Transverse colon (tissue), 4 donors: ENCODE measurements at regions not wholly inside any gene's neighbourhood (a gene's known extent, or its start where the extent isn't known, plus 50 kb on each side); places are given as distances from the start of the nearest gene placed in this dataset.
A peak's percentile ranks its signal among the peaks of the same experiment; 100 is the strongest.

Source experiments
- DNase-seq: peaks from one replicate; pipeline ENCODE4 v3.0.0-alpha.2; 2019
- H3K27ac ChIP-seq, 4 donors: fragments of 200-600 bp; sonication (generic); 2 replicates each; pipeline ENCODE4 v1.5.1; 2016 to 2018; ENCODE audit warnings: inconsistent platforms in 4 of 4
- H3K27me3 ChIP-seq: fragments of 200-600 bp; sonication (generic); 2 replicates; pipeline ENCODE4 v1.5.1; 2017; ENCODE audit warnings: inconsistent platforms
- H3K36me3 ChIP-seq, 4 donors: fragments of 200-600 bp; sonication (generic); 2 replicates each; pipeline ENCODE4 v1.5.1; 2017 to 2019; ENCODE audit warnings: inconsistent platforms in 4 of 4
- H3K4me1 ChIP-seq, 4 donors: fragments of 200-600 bp; sonication (generic); 2 replicates each; pipeline ENCODE4 v1.5.1; 2017 to 2020; ENCODE audit warnings: inconsistent platforms in 4 of 4
- H3K4me3 ChIP-seq, 4 donors: fragments of 200-600 bp; sonication (generic); 1 replicate in 1 of 4; 2 replicates in 3 of 4; pipeline versions ENCODE4 v1.5.1 to v1.6.1; 2017 to 2019; ENCODE audit warnings: inconsistent platforms in 4 of 4
- H3K9me3 ChIP-seq, 2 donors: fragments of 200-600 bp; sonication (generic); 2 replicates each; pipeline ENCODE4 v1.5.1; 2017 to 2019; ENCODE audit warnings: inconsistent platforms in 2 of 2
- EP300 ChIP-seq: sonication (generic); formaldehyde crosslinking; IDR thresholded peaks from one replicate; pipeline ENCODE4 v1.6.1; 2017; ENCODE audit warnings: antibody characterized with exemption, low read depth
- POLR2A ChIP-seq: fragments of 450-650 bp; IDR thresholded peaks from one replicate; pipeline ENCODE4 v1.6.1; 2016; ENCODE audit warnings: antibody characterized with exemption, mild to moderate bottlenecking, moderate library complexity
- POLR2AphosphoS5 ChIP-seq, 3 donors: sonication (generic); formaldehyde crosslinking; IDR thresholded peaks; one replicate each; pipeline ENCODE4 v1.6.1; 2016; ENCODE audit warnings: antibody characterized with exemption in 3 of 3
- WGBS, 2 donors: methylation state at CpG; one replicate each; pipeline ENCODE4 v1.1.5; 2018; ENCODE audit warnings: low coverage in 1 of 2; 5-methylcytosine and 5-hydroxymethylcytosine counted together
- in situ Hi-C, 4 donors: fragments of 200-750 bp; cut with MboI; loops; one replicate each; pipeline versions ENCODE4 v1.15.0 to v1.15.1; 2017; ENCODE audit warnings: low sequenced_read_pairs in 3 of 4, low pct_ligation_motif_present in 1 of 4, low pct_unique_long_range_greater_than_20kb in 1 of 4
- intact Hi-C: fragments of 100-400 bp; cut with DNase I; formaldehyde crosslinking; loops from one replicate; pipeline ENCODE4 v1.15.1; 2023; ENCODE audit warnings: low total_unique reads
- TF ChIP-seq, protein P1 (sequence below), 5 experiments: fragments of 200-600 bp in 3 of 5; fragments of 450-650 bp in 2 of 5; sonication (generic) in 3 of 5; IDR thresholded peaks; 1 replicate in 2 of 5; 2 replicates in 3 of 5; pipeline ENCODE4 v1.5.1; 2016 to 2017; ENCODE audit warnings: antibody characterized with exemption in 5 of 5, inconsistent platforms in 3 of 5, mild to moderate bottlenecking in 2 of 5, moderate library complexity in 1 of 5

DNA sequence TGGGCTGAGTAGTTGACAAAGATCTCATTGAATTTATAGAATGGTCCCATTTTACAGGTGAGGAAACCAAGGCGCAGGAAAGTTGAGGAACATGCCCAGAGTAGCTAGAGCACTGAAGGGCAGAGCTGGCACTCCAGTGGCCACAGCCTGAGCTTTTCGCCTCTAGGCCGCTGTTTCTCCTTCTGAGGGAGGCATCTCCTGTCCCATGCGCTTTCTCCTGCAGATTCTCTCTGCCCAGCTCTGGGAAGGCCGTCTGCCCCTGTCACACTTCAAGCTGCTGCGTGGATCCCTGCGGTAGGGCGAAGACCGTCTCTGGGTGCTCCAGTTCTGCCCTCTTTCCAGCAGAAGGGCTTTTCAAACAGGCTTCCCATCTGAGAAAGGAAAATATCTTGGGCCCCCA is 159.9 kb downstream of the ACTL8 start:
- H3K4me3 ChIP-seq, result no peak overlapping the region
- in situ Hi-C loops, result loop anchor here in 1 of 4 donors (25.0 kb wide), 1 partner anchor 672 kb away; no protein-coding TSS in a partner anchor
- no peak overlapping the region for H3K27ac ChIP-seq
- DNase-seq, result no peak
- no peaks in the 10 kb centered on the region for H3K4me1 ChIP-seq
- H3K27me3 ChIP-seq, result peaks cover 81% of the 10 kb centered on the region
- no peaks in the 10 kb centered on the region for H3K36me3 ChIP-seq
- intact Hi-C loops, result no loop called here
- 76 to 81% methylated on average over 3 to 9 of the region's 9 CpGs for WGBS, 2 donors
- no peaks in the 10 kb centered on the region for H3K9me3 ChIP-seq
- TF ChIP-seq, protein P1, sequence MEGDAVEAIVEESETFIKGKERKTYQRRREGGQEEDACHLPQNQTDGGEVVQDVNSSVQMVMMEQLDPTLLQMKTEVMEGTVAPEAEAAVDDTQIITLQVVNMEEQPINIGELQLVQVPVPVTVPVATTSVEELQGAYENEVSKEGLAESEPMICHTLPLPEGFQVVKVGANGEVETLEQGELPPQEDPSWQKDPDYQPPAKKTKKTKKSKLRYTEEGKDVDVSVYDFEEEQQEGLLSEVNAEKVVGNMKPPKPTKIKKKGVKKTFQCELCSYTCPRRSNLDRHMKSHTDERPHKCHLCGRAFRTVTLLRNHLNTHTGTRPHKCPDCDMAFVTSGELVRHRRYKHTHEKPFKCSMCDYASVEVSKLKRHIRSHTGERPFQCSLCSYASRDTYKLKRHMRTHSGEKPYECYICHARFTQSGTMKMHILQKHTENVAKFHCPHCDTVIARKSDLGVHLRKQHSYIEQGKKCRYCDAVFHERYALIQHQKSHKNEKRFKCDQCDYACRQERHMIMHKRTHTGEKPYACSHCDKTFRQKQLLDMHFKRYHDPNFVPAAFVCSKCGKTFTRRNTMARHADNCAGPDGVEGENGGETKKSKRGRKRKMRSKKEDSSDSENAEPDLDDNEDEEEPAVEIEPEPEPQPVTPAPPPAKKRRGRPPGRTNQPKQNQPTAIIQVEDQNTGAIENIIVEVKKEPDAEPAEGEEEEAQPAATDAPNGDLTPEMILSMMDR (IDR thresholded peaks at IDR 0.05), result no peak
- TF ChIP-seq POLR2AphosphoS5 (IDR thresholded peaks at IDR 0.05) (no peak), POLR2A (no peak), EP300 (no peak)

DNA sequence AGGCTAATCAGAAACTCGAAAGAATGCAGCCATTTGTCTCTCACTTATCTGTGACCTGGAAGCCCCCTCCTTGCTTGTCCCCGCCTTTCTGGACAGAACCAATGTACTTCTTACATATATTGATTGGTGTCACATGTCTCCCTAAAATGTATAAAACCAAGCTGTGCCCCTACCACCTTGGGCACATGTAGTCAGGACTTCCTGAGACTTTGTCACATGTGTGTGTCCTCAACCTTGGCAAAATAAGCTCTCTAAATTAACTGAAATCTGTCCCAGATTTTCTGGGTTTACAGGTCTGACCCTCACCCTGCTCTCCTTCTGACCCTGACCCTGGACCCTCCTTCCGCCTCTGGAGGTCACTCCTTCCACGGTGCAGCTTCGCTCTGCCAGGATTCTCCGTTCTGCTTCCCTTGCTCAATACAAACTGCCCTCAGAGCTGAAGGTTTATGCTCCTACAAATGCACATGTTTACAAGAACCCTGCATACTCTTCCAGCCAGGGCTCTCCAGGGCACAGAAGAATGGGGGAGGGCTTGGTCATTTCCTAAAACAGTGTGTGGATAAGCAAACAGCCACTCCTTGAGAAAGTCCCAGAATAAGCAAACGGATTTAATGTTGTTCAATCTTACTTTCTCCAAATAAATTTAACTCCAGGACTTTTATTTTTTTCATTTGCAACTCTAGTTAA is 160.5 kb downstream of the ACTL8 start:
- no peak for TF ChIP-seq EP300
- no peaks in the 10 kb centered on the region for H3K9me3 ChIP-seq
- intact Hi-C loops (no loop called here), in situ Hi-C loops (loop anchor here in 1 of 4 donors (25.0 kb wide), 1 partner anchor 672 kb away; no protein-coding TSS in a partner anchor)
- H3K36me3 ChIP-seq, result no peaks in the 10 kb centered on the region
- peaks cover 78% of the 10 kb centered on the region for H3K27me3 ChIP-seq
- no peaks in the 10 kb centered on the region for H3K4me1 ChIP-seq
- no peak for DNase-seq
- no peak overlapping the region for H3K4me3 ChIP-seq
- 10 to 14% methylated on average over 2 to 7 of the region's 7 CpGs for WGBS, 2 donors
- H3K27ac ChIP-seq, result no peak overlapping the region

DNA sequence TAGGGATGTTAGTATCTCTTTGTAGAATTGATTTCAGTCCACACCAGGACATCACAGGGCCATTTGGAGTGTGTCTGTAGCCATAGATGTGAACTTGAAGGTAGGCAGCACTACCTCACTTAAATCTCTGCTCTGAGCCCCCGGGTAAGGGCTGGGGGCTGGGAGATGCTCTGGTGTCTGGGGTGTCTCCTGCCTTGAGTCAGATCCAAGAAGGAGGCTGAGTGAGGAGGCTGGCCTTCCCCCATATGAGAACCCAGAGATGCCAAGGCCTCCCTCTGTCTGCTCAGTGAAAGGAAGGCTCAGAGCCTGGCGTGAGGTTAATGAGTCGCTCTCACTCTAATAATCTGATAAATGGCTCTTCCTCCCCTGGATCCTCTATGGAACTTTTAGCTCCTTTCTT is 161.6 kb downstream of the ACTL8 start:
- H3K27me3 ChIP-seq, result peaks cover 67% of the 10 kb centered on the region

DNA sequence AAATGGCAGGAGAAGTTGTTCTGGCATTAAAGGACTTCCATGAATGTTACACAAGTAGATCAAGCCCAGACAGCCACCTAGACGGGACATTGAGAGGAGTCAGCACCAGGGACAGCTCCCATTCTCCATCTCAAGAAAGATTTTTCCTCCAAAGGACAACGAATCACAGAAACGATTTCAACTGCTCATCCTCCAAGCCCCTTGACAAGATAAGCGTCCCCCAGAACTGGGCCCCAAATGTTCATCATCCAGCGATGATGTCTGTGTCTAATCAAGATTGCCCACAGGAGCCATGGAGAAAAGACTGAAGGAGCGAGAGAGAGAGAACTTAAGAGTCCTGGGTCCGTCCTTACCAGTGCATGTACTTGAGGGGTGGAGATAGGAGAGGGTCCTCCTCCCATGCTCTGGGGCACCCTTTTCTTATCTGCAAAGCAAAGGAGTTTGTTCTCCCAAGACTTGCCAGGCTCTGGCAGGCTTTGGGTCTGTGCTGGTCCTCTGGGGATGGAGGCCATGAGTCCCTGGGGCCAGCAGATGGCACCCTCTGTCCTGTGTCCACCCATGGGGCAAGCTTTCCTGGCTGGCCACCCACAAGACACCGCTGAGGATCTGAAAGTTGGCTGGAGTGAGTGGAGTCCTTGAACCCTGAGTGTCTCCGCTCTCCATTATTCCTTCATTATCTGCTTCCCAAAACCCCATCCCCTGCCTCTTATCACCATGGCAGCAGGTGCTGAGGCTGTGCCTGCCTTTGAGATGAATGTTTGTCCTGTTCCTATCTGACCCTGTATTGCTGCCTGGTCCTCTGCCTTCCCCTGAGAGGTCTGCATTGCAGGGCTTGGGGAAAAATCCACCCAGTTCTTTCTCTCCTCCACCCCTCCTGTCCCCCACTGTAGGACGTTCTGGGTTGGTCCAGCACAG is 164.6 kb downstream of the ACTL8 start:
- DNase-seq, result no peak
- TF ChIP-seq, protein P1 (IDR thresholded peaks at IDR 0.05), result peak in 1 of 5 experiments; percentile 16
- no peak for TF ChIP-seq POLR2A
- TF ChIP-seq EP300, result no peak
- Histone ChIP-seq H3K4me1 (no peaks in the 10 kb centered on the region), H3K27me3 (peaks cover 52% of the 10 kb centered on the region), H3K9me3 (no peaks in the 10 kb centered on the region), H3K4me3 (no peak overlapping the region), H3K27ac (no peak overlapping the region), H3K36me3 (no peaks in the 10 kb centered on the region)
- 38% methylated on average over 10 of the region's 10 CpGs; no CpG with 5 or more reads in 1 of the 2 donors for WGBS, 2 donors
- in situ Hi-C loops (loop anchor here in 1 of 4 donors (25.0 kb wide), 1 partner anchor 668 kb away; no protein-coding TSS in a partner anchor), intact Hi-C loops (no loop called here)

More for the DNA sequence above, 161.6 kb downstream of the ACTL8 start:
- H3K4me3 ChIP-seq, result no peak overlapping the region
- intact Hi-C loops (no loop called here), in situ Hi-C loops (loop anchor here in 1 of 4 donors (25.0 kb wide), 1 partner anchor 671 kb away; no protein-coding TSS in a partner anchor)
- no peaks in the 10 kb centered on the region for H3K36me3 ChIP-seq
- 92% methylated on average over 3 of the region's 3 CpGs; no CpG with 5 or more reads in 1 of the 2 donors for WGBS, 2 donors
- no peaks in the 10 kb centered on the region for H3K4me1 ChIP-seq
- H3K9me3 ChIP-seq, result no peaks in the 10 kb centered on the region
- H3K27ac ChIP-seq, result no peak overlapping the region
- TF ChIP-seq, protein P1 (IDR thresholded peaks at IDR 0.05), result no peak
- TF ChIP-seq POLR2A (no peak), EP300 (no peak), POLR2AphosphoS5 (IDR thresholded peaks at IDR 0.05) (no peak)
- DNase-seq, result no peak
